Colon (tissue), 2 donors: ENCODE measurements at regions not wholly inside any gene's neighbourhood (a gene's known extent, or its start where the extent isn't known, plus 50 kb on each side); places are given as distances from the start of the nearest gene placed in this dataset.

ENCODE experiments used
- FAIRE-seq: peaks from 2 replicates; lab custom pipeline; 2012; peaks lifted over from hg19 to GRCh38; lab: Jason Lieb, UNC
- donor health status: control.
- donor health status: control.

DNA sequence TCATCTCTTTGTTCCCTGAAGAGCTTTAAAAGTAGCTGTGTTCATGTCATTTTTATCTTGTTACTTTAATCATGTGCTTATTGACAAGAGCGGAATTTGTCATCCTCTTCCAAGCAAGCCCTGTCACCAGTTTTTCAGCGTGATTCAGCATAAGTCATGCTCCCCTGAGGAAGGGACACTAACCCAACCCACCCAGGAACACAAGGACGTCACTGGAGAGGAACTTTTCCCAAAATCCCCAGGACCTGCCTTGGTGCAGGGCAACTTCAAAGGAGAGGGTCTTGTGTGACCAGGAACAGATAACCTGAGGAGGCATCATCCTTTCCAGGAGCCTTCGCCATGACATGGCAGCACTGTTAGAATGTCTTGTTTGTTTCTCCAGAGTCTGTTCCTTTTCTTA, 107.1 kb upstream of the DIO3 start:
- FAIRE-seq = no peak

GRCh38 chr14:101456246-101457175, 104.8 kb upstream of the DIO3 start:
- no peak for FAIRE-seq

GRCh38 chr14:101457301-101457935, 103.9 kb upstream of the DIO3 start:
- no peak for FAIRE-seq

DNA sequence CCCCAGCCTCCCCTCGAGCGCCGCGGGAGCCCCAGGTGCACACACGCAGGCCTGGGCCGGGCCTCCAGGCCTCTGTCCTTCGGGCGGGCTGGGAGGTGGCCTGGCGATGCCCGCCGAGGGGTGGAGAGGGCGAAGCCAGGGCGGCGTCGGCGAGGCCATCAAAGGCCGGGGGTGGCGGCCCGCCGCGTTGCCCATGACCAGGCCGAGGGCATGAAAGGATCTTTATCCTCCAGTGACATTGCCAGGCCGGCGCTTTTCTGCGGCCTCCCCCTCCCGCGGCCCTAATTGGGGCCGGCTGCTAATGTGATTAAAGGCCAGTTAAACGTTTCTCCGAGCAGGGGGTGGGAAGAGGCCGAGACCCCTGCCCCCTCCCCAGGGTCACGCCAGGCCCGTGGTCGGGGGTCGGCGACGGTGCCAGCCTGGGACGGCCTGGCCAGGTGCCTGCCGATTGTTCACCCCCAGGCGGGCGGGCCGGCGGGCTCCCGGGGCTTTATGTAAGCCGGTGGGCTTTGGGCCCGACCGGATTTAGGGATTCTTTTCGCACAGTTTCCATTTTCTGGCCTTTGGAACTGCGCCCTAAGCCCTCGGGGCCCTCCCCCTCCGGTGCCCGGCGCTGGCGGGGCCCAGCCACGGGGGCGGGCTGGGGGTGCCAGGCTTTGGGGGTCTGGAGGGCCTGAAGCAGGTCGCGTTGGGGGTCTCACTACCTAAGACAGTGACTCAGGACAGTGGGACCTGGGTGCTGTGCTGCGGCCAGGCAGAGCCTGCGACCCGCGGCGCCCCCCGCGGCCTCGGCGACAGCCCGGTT, 103.2 kb upstream of the DIO3 start:
- FAIRE-seq = no peak

DNA sequence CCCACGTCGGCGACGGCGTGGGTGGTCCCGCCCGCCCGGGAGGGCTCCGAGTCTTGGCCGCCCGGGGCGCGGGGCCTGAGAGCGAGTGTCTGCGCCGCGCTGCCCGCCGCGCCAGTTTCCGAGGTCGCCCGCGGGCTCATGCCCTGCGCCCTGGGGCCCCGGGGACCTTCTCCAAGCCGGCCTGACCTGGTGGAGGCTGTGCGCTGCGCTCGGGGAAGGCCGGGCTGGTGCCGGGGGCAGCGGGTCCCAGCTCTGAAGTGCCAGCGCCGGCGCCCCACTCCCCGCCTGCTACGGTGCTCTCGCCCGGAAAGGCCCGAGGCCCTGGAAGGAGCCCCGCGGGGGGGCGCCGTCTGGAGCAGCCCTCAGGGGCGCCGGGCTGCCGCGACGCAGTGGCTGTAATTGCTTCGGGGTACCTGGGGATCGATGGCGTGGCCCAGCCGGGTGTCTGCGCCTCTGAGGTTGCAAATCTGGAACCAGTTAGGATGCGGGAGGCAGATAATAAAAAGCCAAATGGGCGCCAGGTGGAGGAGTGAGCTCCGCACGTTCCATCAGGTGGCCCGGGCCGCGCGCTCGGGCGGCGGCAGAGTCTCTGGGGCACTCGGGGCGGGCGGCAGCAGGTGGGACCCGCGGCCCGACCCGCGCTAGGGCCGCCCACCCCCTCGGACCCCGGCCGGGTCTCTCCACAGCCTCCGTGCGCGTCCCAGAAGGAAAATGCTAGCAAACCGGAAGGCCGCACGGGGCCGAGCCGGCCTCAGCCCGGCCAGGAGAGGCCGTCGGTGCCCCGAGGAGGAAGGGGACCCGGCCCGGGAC, 102.3 kb upstream of the DIO3 start:
- FAIRE-seq = no peak

GRCh38 chr14:101459551-101459900, 101.8 kb upstream of the DIO3 start:
- no peak for FAIRE-seq

DNA sequence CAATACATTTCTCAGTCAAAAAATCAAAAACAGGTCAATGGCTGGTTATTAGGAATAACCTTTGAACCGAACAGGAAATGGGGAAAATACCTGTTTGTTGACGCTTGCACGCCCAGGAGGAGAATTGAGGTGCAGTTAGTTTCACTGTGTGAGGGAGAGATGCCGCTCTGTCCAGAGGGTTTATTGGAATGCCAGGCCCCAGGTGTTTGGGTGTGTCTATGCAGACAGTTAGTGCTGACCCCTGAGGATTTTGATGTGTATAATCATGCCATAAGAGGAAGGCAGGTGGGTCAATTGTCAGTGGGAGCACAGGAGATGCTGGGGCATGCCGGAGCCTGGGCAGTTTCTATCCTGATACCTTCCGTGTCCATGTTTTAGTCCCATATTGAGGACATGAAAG, 100.8 kb upstream of the DIO3 start:
- FAIRE-seq = no peak

DNA sequence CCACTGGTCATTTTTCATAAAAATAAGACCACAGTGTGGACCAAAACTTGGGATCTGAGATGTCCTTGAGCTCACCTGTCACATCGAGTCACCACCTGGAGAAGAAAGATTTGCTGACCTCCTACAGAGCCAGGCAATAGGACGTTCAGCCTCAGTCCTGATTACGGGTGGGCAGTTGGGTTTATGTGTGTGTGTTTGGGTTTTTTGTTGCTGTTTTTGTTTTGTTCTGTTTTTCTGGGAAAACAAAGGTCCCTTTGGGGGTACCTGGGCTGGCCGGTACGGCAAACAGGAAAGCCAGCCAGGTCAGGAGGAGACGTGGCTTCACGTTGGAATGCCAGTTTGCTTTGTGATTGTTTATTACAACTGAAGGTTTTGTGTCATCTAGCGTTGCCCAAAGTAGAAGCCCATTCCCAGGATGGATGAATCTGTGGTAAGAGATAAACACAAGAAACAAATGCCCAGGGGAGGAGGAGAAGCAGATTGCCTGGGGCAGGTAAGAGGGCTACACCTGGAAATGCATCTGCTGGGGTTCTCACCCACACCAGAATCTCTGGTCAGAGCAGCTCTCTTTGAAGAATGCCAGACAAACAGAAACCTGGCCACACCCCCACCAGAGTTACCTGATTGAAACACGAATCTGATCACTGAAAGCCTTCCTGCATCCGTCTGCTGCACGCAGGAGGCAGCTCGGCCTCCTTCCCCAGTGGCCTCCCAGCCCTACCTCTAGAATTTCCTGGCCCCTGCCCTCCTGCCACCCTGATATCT, 100.1 kb upstream of the DIO3 start:
- FAIRE-seq = no peak

DNA sequence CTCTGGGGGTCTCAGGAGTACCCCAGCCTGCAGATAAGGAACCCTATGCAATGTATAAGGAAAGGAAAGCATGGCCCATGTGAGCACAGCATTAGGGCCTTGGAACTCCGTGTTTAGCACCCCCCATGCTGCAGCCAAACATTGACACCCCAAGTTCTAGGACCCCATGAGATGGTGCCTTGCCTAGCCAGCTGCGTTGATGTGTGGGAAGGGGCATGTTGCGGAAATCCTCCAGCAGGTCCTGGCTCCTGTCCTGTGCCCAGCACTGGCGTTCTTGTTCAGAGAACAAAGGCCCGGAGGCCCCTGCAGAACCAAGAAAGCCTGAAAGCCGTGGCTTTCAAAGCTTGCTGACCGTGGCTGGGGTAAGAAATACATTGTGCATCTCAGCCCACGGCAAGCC, 99.4 kb upstream of the DIO3 start:
- FAIRE-seq = no peak

DNA sequence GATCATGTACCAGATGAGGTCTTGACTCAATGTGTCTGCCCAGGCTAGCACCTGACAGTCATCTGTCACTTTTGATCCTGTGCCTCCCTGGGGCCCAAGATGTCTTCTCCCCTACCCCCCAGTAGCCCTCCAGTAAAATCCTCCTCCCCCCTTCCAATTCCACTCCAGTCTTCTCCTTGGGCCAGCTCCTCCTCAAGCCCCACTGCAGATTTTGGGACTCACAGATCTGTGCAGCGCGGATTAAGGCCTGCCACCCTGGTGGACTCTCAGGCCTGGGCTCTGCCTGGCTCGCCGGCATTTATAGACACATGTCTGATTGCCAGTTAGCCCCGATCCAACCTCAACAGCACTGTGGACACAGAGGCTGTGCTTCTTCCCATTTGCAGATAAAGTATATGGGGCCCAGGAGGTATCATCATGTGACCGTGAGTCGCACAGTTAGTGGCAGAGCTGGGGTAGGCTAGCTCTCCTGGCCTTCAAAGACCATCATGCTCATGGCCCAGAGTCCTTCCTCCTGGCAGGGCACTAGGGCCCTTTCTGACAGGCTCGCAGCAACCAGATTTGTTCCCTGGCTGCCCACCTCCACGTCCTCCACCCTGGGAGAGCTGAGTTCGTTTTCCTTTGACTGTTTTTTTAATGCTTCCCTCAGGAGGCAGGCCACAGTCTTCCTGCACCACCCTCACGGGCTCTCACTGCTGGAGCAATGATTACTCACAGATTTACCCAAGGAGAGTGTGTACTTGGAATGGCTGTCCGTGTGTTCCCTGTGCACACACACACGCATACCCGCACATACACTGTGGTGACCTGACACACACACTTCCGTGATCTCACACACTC, 98.3 kb upstream of the DIO3 start:
- FAIRE-seq = no peak

DNA sequence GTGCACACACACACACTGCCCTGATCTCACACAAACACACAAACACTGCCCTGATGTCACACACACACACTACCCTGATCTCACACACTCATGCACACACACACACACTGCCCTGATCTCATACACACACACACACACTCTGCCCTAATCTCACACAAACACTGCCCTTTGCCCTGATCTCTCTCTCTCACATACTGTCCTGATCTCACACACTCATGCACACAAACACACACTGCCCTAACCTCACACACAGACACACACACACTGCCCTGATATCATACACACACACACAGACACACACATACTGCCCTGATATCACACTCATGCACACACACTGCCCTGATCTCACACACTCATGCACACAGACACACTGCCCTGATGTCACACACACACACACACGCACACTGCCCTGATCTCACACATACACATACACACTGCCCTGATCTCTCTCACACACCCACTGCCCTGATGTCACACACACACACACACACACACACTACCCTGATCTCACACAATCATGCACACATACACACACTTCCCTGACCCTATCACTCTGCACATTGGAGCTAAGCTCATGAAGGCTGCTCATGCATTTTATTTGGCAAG, 97.6 kb upstream of the DIO3 start:
- FAIRE-seq = no peak

DNA sequence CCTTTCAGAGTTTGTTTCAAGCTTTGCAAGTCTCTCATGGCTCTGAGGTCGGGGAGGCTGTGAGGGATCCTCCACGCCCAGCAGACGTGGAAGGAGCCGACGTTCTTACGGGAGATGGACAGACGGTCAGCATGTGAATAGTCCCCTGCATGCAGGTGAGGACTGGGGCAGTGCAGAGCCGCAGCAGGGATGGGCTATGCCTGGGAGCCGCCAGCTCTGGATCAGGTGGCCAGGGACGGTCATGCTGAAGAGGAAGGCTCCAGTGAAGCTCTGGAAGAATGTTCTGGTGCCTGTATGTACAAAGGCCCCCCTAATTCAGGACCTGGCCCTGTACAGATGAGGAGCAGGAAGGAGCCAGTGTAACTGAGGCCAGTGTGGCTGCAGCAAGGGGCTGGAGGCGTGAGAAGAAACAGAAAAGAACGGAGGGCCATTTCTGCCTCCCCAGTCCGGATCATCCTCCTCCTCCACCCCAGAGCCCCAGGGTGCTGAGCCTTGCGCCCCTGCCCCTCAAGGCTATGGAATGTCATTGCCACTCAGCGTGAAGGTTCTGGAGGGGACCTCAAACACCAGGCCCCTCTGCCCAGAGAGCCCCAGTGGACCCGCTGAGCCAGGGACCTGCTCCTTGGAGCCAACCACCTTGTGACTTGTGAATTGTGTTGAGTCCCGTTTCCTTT, 96.8 kb upstream of the DIO3 start:
- FAIRE-seq = no peak

- no peak for FAIRE-seq
Observed at GRCh38 chr14:101464984-101465794, 96.1 kb upstream of the DIO3 start.

DNA sequence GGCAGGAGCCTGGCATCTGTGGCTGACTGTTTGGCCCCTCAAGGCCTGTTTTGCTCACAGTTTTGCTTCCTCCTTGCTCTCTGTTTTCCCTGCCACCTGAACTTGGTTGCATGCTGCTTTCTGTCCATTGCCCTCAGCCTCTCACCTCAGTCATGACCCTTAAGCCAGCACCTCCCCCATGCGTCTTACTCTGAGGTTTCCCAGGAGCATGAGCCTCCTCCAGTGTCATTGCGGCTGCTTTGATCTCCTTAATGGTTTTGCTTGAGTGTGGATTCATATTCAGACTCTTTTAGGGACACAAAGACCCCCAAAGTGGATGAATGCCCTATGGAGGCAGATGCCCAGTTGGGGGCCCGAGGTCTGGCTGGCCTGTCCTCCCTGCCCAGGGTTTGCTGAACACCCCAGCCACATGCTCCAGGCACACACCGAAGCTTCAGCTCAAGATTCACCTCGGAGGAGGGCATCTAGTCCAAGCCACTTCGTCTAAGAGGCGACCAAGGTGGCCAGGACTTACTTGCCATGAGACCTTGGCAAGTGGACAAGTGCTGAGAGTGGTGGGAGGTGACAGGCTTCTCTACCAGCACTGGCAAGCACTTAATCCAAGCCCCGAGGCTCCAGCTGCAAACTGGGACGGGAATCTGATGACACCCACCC, 95.4 kb upstream of the DIO3 start:
- no peak for FAIRE-seq

- no peak for FAIRE-seq
Observed at GRCh38 chr14:101466456-101467180, 94.7 kb upstream of the DIO3 start.

GRCh38 chr14:101467181-101467926, 93.9 kb upstream of the DIO3 start:
- no peak for FAIRE-seq
